Activated CD4-positive, CD25-positive, alpha-beta regulatory T cell treated with anti-CD3 and anti-CD28 coated beads, Interleukin-2, amount 50 U/mL, for 16 hours (primary cell): ENCODE measurements at regions not wholly inside any gene's neighbourhood (a gene's known extent, or its start where the extent isn't known, plus 50 kb on each side); places are given as distances from the start of the nearest gene placed in this dataset.
"Not testable (repeated sequence)": the region's sequence is repeated elsewhere in the genome, so short reads cannot be mapped to it uniquely, and the experiment has no call there.

Source experiments
- DNase-seq: peaks from one replicate; pipeline ENCODE4 v3.0.0-alpha.2; 2020; ENCODE audit warnings: low read depth, low spot score

DNA sequence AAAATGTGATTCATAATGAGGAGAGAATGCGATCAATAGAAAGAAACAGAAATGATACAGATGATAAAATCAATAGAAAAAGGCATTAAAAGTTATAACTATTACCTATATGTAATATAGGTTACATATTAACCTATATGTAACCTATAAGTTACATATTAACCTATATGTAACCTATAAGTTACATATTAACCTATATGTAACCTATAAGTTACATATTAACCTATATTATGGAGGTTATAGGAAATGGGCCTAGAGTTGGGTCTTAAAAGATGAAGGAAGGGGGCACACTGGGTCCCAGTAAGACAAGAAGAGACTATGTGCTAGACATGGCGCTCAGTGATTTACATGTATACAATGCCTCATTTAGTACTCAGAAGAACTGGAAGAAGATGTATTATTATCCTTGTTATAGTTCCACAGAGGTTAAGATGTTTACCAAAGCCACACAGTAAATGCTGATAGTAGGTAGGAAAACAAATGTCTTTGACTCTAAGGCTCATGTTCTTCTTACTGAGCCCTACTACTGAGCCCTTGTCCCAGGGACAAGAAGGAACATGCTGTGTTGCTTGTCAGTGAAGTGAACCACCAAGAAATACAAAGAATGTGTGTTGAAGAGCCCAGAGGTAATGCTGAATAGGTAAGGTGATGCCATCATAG lies 444.6 kb upstream of the PLXNA2 start:
- DNase-seq, result no peak

DNA sequence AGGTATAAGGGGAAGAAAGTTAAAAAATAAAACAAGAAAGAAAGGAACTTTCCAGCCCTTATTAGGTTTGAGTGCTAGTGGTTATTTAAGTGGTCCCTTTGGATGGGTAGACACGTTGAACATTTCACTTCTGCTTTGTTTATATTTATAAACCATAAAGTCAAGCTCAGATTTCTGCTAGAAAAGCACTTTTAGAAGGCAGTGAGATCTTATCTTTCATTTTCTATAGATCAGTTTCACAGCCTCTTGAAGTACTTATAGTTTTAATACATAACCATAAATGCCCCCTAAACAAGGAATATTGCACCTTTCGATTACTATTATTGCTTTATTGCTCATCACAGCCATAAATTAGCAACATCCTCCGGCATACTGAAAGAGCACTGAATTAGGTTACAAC lies 446.8 kb upstream of the PLXNA2 start:
- DNase-seq, result no peak

DNA sequence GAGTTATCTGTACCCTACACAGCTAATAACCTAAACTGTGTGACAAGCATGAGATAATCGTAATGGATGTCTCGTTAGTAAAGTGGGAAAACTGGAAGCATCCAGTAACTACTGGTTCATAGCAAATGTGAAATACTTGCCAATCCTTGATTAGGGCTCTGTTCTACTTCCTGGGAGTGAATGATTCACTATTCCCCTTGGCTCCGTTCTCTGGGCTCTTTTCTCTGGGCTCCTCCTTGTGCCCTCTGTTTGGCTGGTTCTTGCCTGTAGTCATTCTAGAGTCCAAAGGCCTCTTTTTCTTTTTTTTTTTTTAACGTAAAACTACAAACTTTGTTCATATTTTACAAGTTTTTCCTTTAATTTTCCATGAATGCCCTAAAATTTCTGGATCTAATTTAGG lies 465.8 kb upstream of the PLXNA2 start:
- no peak for DNase-seq

DNA sequence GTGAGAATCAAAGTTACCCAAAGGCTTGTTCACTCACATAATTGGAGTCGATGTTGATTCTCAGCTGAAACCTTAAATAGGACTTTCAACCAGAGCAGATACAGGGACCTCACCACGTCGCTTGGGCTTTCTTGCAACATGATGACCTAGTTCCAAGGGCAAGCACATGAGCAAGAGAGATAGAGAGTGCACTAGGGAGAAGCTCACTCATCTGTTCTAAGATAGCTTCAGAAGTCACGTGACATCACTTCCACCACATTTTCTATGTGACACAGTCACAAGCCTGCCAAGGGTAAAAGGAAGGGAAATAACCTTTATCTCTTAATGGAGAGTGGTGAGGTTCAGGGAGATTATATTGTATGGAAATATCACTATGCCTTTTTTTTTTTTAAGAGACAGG lies 470.1 kb upstream of the PLXNA2 start:
- no peak for DNase-seq

DNA sequence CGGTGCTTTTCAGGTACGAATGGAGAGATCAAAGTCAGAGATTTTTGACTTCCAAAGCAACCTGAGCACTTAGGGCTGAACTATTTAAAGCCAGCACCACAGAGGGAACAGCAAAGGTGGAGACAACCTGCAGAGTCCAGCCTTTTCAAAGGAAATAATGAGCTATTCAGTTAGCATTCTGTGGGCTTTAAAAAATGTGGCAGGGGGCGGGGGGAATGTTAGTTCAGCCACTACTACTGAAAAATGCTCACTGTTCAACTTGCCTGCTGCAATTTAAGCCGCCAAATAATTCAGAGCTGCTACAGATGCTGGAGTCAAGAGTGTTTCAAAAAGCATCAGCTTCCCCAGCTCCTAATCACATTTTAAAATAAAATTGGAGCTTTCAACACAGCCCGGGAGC lies 473.3 kb upstream of the PLXNA2 start:
- DNase-seq, result no peak

DNA sequence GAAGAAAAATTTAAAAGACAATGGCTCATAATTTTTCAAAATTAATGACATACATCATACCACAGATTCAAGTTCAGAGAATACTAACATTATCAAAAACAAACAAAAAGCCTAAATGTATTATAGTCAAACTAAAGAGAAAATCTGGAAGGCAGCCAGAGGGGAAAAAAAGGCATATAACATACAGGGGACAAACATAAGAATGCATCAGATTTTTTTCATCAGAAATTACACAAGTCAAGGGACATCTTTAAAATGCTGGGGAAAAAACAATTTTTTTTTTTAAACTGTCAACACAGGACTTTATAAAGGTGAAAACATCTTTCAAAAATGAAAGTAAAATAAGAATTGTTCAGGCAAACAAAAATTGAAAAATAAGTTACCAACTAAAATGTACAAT lies 478.4 kb upstream of the PLXNA2 start:
- no peak for DNase-seq

DNA sequence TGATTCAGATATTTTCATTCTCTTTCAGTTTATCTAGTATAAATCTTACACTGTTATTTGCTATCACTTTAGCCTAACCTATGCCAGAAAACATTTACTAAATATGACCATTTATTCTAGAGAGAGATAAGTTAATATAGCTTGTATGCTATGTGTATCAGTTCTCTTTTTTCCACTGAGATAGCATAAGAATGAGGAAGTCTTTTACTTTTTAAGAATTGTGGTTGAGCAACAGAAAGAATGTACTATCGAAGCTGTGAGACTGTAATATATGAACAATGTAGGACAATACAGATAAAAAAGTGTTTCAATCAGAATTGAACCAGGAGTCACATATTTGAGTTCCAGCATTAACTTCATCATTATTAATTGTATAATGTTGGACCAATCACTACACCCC lies 479.9 kb upstream of the PLXNA2 start:
- no peak for DNase-seq

DNA sequence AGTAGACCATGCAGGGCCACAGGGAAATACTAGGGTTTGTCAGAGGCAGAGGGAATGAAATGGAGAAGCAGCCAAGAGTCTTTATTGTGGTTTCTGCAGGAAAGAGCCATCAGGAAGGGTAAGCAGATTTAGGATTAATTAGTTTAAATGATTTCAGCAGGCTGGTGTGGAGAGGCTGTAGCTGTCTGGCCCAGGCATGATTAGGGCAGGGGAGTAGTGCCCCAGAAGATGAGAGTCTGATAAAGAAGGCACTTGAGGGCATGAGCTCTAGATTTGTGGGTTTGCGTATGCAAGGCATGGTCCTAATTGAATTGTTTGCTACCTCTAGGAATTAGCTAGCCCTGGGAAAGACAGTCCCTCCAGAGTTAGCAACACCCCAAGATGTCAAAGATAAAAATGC lies 484.6 kb upstream of the PLXNA2 start:
- no peak for DNase-seq

DNA sequence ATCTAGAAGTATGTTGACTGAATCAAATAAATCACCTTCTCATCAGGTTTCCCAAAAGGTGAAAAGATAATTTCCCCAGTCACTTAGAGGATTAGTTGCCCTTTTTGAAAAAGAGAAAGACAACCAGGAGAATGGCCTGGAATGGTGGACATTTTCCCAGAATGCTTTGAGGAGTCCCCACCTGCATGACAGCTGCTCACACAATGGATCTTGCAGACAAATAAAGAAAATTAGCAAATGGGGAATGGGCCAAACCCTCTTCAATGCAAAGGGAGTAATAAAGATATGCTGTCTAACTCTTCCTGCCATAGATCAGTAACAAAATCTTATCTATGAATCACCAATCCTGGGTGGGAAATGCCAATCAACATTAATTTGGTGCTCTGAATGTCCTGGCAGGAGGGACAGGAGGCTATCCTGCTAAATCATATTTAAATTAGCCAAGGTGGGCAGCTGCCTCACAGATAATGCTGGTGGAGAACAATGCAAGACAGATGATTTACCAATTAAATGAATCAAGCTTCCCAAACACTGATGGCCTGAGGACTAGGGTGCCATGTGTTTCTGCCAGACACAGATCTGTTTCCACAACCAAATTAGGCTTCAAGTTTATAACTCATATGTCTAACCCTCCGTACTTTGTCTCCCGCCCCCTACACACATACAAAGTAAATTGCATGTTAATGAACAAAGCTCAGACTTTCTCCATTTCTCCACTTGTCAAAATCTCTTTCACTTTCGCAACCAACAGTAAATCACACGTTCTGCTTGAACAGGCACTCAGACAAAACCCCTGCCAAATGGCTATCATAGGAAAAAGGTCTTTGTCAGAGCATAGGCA lies 488.0 kb upstream of the PLXNA2 start:
- DNase-seq, result no peak

DNA sequence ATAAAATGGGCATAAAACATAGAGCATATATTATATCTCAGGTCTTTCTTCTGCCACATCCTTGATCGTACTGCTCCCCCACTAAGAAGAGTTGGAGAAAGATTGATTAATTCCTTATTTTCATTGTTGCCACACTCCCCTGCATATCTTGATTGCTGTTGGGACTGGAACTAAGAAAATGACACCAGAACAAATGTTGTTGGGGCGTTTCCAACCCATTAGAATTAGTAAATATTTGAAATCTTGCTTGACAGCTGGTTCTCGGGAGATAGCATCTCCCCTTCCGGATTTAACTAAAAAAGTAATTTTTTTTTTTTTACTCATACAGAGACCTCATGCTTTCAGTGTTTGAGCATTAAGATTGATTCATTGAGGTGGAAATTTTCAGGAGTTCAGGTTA lies 493.0 kb upstream of the PLXNA2 start:
- no peak for DNase-seq

DNA sequence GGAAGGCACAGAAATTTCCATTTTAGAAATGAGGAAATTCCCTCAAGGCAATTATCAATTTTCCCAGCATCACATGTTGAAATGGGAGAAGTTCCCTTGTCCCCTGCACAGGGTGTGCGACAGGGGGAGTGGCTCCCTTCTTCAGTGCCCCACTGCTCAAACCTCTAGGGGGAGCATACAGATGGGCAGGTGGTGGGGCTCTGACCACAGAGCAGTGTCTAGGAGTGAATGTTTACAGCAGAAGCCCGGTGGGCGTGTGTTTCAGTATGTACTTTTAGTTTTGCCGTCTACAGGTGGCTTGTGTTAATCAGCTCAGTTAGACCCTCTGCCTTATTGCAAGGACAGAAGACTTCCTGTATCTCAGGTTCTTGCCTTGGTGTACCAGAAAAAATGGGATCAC lies 493.7 kb upstream of the PLXNA2 start:
- no peak for DNase-seq

DNA sequence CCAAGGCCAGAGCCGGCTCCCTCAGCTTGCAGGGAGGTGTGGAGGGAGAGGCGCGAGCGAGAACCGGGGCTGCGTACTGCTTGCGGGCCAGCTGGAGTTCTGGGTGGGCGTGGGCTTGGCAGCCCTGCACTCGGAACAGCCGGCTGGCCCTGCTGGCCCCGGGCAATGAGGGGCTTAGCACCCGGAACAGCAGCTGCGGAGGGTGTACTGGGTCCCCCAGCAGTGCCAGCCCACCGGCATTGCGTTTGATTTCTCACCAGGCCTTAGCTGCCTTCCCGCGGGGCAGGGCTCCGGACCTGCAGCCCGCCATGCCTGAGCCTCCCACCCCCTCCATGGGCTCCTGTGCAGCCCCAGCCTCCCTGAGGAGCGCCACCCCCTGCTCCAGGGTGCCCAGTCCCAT lies 495.5 kb upstream of the PLXNA2 start:
- DNase-seq, result not testable (repeated sequence)

DNA sequence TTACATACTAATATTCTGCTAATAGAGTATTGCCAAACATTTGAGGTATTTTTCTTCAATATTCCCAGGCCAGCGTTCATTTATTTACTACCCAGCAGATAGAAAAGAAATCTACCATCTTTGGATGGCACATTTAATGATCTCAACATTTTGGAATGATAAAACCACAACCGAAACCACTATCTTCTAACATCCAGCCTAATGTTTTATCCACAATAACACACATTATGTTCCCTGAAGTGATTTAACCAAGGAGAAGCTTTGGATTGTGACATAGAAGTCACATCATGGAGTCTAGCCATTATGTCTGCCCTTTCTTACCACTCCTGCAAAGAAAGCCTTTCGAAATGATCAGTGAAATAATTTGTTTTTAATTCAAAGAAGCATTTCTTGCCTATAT lies 497.1 kb upstream of the PLXNA2 start:
- DNase-seq, result no peak

DNA sequence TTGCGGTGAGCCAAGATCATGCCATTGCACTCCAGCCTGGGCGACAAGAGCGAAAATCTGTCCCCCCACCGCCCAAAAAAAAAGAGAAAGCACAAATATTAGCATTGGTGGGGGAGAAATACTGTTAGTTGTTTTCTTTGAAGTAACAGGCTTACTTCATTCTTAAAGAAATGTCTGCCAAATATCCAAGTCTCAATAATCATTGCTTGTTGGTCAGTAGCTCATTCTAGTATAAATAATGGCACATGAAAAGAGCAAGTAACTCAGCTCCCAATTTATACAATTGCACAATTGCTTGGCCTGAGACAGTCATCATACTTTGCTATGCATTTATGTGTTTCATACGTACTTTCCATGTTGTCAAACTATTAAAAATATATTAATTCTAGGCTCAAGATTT lies 499.2 kb upstream of the PLXNA2 start:
- DNase-seq, result no peak

DNA sequence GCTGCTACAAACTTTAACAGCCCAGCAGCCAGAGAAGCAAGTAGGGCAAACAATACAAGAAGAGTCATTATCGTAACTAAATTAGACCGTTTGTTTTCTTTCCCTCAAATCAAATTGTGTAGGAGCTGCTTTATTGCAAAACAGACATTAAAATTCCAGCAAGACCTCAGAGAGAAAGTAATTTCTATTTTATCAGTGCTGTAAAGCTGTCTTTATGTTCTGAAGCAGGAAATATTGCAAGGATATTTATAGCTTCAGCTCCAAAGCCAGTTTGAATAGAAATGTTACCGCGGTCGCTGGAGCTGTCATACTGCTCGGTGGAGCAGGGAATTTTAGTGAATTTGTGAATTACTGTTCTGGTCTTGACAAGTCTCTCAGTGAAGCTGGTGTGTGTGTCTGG lies 503.8 kb upstream of the PLXNA2 start:
- DNase-seq, result no peak

DNA sequence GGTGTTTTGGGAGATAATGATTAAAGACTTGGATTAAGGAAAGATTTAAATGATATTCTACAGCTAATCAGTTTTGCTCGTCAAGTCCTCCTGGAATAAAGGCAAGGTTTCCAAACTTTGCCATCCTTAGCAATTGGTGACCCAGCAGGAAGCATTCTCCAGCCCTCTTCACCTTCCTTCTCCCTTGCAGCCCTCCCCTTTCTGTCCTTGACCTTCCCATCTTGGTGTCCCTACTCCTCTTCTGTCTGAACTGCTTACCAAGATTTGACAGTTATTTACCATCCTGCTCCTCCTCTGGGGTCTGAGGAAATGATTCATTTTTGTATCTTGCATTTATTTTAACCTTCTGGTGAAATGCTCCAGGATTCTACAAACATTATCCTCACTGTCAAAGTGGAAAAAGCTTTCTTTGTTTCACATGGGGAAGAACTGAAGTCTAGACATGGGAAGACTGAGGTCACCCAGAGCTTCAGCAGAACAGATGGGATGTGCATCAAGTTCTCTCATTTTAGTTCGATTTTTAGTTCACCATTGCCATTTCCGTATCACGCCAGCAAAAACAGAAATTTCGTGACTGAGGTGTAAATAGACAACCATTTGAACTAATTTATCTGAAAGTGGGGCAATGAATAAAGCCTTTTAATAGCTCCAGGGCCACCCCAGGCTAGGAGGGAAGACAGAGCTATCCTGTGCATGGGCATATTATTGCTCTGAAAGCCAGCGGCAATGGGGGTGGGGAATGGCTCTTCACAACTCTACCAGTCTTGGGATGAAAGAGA lies 504.4 kb upstream of the PLXNA2 start:
- no peak for DNase-seq

DNA sequence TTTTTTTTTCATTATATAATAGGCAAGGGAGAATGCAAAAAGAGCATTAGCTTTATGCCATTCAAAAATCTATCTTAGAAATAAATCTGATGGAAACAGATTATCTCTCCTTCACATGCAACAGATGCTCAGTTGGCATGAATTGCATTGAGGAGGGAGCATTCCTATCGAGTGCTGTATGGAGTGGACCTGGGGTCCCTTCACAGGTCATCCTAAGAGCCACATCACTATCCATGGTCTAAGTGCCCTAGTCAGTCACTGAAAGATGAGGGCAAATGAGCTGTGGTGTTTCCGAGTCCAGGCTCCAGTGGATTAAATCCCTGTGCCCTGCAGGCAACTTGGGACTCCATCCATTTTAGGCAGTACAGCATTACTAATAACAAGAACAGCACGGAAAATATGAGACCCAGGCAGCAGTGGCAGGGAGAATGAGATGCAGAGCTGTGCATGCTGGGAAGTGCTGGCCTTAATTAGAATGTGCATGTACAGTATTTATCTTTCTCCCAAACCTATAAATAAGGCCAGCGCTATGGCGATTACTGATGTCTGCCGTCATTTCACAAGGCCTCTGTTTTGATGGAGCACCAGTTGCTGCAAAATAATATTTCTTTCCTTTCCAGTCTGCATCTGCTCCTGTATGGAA lies 512.3 kb upstream of the PLXNA2 start:
- no peak for DNase-seq

DNA sequence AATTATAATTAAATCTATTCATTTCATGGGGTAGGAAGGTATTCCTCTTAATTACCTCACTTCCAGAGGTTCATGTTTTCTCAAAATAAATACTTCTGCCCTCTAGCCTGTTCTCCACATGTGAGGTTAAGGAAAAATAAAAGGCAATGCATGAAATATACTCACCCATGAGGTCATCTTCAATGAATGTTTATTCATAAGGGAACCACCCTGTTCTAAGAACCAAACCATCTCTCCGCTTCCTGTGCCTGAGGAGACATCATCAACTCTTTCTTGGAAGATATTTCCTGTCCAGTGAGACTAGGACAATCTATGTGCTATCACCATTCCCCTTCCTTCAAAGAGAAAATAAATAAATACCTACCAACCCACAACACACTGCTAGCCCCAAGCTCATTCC lies 513.7 kb upstream of the PLXNA2 start:
- DNase-seq, result no peak

DNA sequence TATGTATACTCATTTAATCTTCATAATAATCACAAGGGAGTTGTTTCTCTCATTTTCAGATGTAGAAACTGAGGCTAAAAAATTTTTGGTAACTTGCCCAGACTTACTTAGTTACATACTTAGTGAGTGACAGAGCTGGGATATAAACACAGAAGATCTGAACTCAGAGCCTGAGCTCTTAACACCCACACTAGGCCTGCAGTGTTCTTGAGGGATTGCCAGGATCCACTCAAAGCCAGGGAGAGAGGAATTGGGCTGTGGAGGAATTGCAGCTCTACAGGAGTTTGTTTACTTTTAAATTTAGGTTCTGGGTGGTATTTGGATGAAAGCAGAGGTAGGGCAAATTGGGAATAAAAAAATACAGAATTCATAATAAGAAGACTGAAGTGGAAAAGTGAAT lies 515.1 kb upstream of the PLXNA2 start:
- DNase-seq, result no peak

DNA sequence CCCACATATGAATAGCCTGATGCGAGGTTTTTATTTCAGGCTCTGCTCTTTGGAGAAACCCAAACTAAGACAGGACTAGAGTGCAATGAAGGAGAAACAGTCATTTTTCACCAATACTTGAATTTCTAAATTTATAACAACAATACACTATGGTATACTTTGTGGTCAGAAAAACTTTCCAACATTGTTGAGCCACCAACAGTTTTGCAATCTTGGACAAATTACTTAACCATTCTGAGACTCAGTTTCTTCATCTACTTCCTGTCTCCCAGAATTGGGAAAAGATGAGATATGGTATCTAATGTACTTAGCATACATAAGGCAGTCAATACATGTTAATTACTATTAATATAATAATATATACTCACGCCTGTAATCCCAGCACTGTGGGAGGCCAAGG lies 519.8 kb upstream of the PLXNA2 start:
- DNase-seq, result no peak

DNA sequence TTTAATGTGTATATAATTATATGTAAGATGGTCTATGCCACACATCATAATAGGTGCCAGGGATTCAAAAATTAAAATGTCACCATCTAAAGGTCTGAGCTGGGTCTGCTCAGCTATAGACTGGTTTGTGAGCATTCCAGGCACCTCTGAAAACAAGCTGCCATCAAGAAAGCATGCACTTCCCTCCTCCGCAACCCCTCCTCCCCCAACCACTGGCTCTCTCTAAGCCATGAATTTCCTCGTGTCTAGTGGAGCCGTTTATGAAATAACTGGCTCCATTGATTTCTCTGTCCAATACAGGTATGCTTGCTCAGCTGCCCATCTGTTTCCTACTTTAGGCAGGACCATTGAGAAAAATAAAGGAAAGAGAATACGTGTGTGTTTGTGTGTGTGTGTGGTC lies 522.6 kb upstream of the PLXNA2 start:
- DNase-seq, result no peak

DNA sequence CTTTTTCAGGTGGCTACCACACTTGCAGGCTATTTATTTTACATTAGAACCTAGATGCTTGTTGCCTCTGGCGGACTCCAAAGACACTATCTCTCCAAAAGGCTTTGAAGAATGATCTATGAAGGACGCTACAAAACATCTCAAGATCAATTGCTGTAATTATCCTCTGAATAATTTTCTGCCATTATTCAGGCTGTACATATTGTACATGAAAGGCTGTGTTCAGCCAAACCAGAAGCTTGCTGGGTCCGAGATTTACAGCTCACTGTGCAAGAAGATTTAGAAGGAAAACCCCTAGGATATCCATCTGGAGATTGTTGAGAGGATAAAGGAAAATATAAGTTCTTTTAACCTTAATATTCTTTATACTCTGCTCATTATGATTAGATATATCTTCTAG lies 523.6 kb upstream of the PLXNA2 start:
- DNase-seq, result no peak
